ENCODE measurements at regions not wholly inside any gene's neighbourhood (a gene's known extent, or its start where the extent isn't known, plus 50 kb on each side); places are given as distances from the start of the nearest gene placed in this dataset.
A peak's percentile ranks its signal among the peaks of the same experiment; 100 is the strongest.
"Not testable (repeated sequence)": the region's sequence is repeated elsewhere in the genome, so short reads cannot be mapped to it uniquely, and the experiment has no call there.

DNA sequence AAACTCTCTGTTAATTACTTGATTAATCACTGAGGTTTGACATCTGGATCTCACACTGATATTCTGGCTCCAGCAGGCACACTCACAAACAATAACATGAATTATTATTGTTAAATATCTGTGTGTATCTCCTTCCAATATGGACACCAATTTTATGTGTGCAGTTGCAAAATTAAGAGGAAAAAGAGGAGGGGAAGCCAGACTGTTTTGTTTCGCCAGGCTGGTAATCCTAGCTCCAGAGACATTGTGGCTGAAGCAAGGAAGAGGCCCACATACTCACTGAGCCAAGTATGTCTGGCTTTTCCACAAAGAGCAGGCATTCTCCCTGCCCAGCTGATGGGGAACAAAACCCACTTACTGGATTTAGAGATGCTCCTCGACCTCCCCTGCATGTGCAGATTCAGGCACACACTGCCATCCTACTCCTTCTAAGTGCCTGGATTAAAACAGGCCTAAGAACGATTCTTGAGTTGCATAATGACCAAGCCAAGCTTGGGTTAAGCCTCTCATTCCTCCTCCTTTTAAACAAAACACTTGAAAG, 181.9 kb downstream of the ESM1 start:
- H3K27ac ChIP-seq (ENCODE audit: low read depth, low read length): no peak overlapping the region

DNA sequence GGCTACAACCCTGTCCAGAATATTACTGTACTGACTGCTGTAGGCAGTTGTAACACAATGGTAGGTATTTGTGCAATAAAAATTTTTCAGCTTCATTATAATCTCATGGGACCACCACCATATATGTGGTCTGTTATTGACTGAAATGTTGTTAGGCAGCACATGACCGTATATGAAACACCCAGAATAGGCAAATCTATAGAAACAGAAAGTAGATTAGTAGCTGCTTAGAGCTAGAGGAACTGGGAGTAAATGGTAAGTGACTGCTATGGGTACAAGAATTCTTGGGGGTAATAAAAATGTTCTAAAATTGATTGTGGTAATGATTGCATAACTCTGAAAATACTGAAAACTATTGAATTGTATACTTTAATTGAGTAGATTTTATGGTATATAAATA, 185.7 kb downstream of the ESM1 start:
- H3K36me3 ChIP-seq (ENCODE audit: control insufficient read depth in 3 of 3, insufficient read depth in 3 of 3, low read length in 3 of 3): no peaks in the 10 kb centered on the region
- H3K4me3 ChIP-seq (ENCODE audit: low read length in 3 of 3): no peak overlapping the region
- H3K9ac ChIP-seq (ENCODE audit: low read depth in 1 of 3, low read length in 3 of 3): no peak overlapping the region
- no peaks in the 10 kb centered on the region for H3K27me3 ChIP-seq (ENCODE audit: control insufficient read depth in 3 of 3, insufficient read depth in 3 of 3, low read length in 3 of 3)
- no peak overlapping the region for H3K27ac ChIP-seq (ENCODE audit: low read depth, low read length)
- H3K9me3 ChIP-seq (ENCODE audit: control insufficient read depth in 3 of 3, low read length in 3 of 3): no peaks in the 10 kb centered on the region
- H3K4me1 ChIP-seq (ENCODE audit: control insufficient read depth in 3 of 3, insufficient read depth in 3 of 3, low read length in 3 of 3): no peaks in the 10 kb centered on the region

More for the DNA sequence above, 181.9 kb downstream of the ESM1 start:
- H3K36me3 ChIP-seq (ENCODE audit: control insufficient read depth in 3 of 3, insufficient read depth in 3 of 3, low read length in 3 of 3): no peaks in the 10 kb centered on the region
- H3K4me1 ChIP-seq (ENCODE audit: control insufficient read depth in 3 of 3, insufficient read depth in 3 of 3, low read length in 3 of 3): no peaks in the 10 kb centered on the region
- no peaks in the 10 kb centered on the region for H3K27me3 ChIP-seq (ENCODE audit: control insufficient read depth in 3 of 3, insufficient read depth in 3 of 3, low read length in 3 of 3)
- no peak overlapping the region for H3K4me3 ChIP-seq (ENCODE audit: low read length in 3 of 3)
- H3K9ac ChIP-seq (ENCODE audit: low read depth in 1 of 3, low read length in 3 of 3): no peak overlapping the region
- H3K9me3 ChIP-seq (ENCODE audit: control insufficient read depth in 3 of 3, low read length in 3 of 3): no peaks in the 10 kb centered on the region

DNA sequence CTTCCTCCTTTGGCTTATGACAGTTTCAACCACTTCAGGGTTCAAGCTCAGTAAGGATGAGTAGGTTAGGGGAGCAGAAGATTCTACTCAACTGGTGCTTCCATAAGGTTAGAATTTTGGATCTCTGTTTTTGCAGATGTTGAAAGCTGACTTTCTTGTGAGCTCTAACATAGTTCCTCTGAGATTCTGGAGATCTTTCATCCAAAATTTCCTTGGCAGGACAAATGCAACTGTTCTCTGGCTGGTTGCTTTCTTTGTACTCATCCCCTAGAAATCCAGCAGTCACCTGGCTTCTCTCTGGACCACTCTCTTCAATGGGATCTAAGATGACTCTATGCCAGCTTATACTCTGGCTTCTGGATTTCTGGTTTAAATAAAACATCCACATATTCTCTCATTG, 189.6 kb downstream of the ESM1 start:
- Histone ChIP-seq H3K9ac (ENCODE audit: low read depth in 1 of 3, low read length in 3 of 3) (no peak overlapping the region), H3K27me3 (ENCODE audit: control insufficient read depth in 3 of 3, insufficient read depth in 3 of 3, low read length in 3 of 3) (no peaks in the 10 kb centered on the region), H3K36me3 (ENCODE audit: control insufficient read depth in 3 of 3, insufficient read depth in 3 of 3, low read length in 3 of 3) (no peaks in the 10 kb centered on the region), H3K4me3 (ENCODE audit: low read length in 3 of 3) (no peak overlapping the region), H3K27ac (ENCODE audit: low read depth, low read length) (no peak overlapping the region), H3K9me3 (ENCODE audit: control insufficient read depth in 3 of 3, low read length in 3 of 3) (no peaks in the 10 kb centered on the region), H3K4me1 (ENCODE audit: control insufficient read depth in 3 of 3, insufficient read depth in 3 of 3, low read length in 3 of 3) (no peaks in the 10 kb centered on the region)

DNA sequence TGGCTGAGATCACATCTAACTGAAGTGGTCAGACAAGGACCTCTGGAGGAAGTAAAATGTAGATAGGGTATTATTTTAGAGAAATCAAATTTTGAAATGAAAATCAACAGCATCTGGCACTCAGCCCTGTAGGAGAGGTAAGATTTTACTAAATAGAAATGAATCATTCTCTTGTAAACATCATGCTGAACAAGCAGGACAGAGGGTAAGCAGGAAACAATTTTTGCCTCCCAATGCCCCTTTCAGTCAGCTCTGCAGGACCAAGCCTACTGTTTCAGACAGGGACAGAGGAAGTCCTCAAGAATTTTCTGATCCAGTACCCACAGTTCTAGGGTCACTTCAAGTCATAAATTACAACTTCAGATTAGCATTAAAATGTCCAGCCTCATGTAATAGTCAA, 190.1 kb downstream of the ESM1 start:
- Histone ChIP-seq H3K27ac (ENCODE audit: low read depth, low read length) (no peak overlapping the region), H3K4me3 (ENCODE audit: low read length in 3 of 3) (no peak overlapping the region), H3K36me3 (ENCODE audit: control insufficient read depth in 3 of 3, insufficient read depth in 3 of 3, low read length in 3 of 3) (no peaks in the 10 kb centered on the region), H3K9ac (ENCODE audit: low read depth in 1 of 3, low read length in 3 of 3) (no peak overlapping the region), H3K9me3 (ENCODE audit: control insufficient read depth in 3 of 3, low read length in 3 of 3) (no peaks in the 10 kb centered on the region), H3K4me1 (ENCODE audit: control insufficient read depth in 3 of 3, insufficient read depth in 3 of 3, low read length in 3 of 3) (no peaks in the 10 kb centered on the region), H3K27me3 (ENCODE audit: control insufficient read depth in 3 of 3, insufficient read depth in 3 of 3, low read length in 3 of 3) (no peaks in the 10 kb centered on the region)

DNA sequence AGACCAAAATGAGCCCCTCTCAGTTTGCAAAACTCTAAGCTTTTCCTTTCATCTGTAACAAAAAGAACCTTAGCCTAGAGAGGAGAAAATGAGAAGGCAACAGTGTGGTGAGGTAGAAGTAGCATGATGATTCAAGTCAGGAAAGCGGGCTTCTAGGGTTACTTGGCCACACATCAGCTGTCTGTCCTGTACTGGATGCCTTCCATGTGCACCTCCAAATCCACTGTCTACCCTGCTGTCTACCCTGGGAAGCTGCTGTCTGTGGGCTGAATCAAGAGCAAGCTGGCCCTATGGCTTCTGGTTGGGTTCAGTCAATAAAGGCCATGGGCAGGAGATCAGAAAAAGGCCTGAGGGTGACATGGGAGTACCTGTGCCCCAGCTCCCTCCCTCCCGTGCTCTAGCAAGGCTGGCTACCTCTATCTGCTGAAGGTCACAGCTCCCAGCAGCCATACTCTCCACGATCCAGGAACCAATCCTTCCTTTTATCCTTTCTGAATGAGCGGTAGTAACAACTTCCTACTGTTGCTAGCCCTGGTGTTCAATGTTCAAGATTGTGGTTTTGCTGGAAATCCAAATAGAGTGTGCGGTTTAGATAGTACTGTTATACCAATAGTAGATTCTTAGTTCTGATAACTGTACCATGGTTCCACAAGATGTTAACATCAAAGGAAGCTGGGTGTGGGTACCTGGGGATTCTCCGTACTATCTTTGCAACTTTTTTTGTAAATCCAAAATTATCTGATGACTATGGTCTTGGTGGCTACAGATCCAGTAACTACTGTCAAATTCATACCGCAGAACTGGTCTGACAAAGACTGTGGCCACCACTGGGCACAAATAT, 191.0 kb downstream of the ESM1 start:
- Histone ChIP-seq H3K9ac (ENCODE audit: low read depth in 1 of 3, low read length in 3 of 3) (no peak overlapping the region), H3K4me1 (ENCODE audit: control insufficient read depth in 3 of 3, insufficient read depth in 3 of 3, low read length in 3 of 3) (no peaks in the 10 kb centered on the region), H3K27me3 (ENCODE audit: control insufficient read depth in 3 of 3, insufficient read depth in 3 of 3, low read length in 3 of 3) (no peaks in the 10 kb centered on the region), H3K36me3 (ENCODE audit: control insufficient read depth in 3 of 3, insufficient read depth in 3 of 3, low read length in 3 of 3) (no peaks in the 10 kb centered on the region), H3K27ac (ENCODE audit: low read depth, low read length) (no peak overlapping the region), H3K4me3 (ENCODE audit: low read length in 3 of 3) (no peak overlapping the region), H3K9me3 (ENCODE audit: control insufficient read depth in 3 of 3, low read length in 3 of 3) (no peaks in the 10 kb centered on the region)

DNA sequence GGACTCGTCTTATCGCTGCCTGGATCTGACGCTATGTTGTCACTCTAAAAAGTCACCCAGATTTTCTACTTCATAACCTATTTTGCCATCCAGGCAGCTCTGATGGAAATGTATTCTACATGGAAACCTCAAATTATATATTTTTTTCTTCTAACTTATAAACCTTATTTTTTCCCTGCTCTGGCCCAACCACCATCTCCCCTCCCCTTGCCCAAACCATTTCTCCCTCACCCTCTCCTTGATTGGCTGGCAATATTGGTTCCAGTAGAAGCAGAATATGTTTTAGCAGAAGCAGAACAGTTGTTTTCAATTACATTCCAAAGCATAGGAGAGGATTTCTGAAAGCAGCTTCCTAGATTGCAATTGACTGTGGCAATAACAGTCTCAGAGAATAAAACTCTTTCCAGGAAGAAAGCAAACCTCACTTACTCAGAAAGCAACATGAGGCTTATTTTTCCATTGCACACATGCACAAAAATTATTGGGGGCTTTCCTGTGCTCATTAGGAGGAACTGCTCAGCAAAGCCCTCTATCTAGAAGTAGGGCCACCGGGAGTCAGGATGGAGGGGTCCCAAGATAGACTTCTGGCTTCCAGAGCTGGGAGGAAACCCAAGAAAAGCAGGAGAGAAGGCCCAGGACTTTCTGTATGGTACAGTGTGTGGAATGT, 191.8 kb downstream of the ESM1 start:
- H3K9ac ChIP-seq (ENCODE audit: low read depth in 1 of 3, low read length in 3 of 3): no peak overlapping the region
- no peaks in the 10 kb centered on the region for H3K36me3 ChIP-seq (ENCODE audit: control insufficient read depth in 3 of 3, insufficient read depth in 3 of 3, low read length in 3 of 3)
- no peak overlapping the region for H3K4me3 ChIP-seq (ENCODE audit: low read length in 3 of 3)
- H3K27me3 ChIP-seq (ENCODE audit: control insufficient read depth in 3 of 3, insufficient read depth in 3 of 3, low read length in 3 of 3): no peaks in the 10 kb centered on the region
- H3K4me1 ChIP-seq (ENCODE audit: control insufficient read depth in 3 of 3, insufficient read depth in 3 of 3, low read length in 3 of 3): no peaks in the 10 kb centered on the region
- H3K27ac ChIP-seq (ENCODE audit: low read depth, low read length): no peak overlapping the region
- H3K9me3 ChIP-seq (ENCODE audit: control insufficient read depth in 3 of 3, low read length in 3 of 3): no peaks in the 10 kb centered on the region

DNA sequence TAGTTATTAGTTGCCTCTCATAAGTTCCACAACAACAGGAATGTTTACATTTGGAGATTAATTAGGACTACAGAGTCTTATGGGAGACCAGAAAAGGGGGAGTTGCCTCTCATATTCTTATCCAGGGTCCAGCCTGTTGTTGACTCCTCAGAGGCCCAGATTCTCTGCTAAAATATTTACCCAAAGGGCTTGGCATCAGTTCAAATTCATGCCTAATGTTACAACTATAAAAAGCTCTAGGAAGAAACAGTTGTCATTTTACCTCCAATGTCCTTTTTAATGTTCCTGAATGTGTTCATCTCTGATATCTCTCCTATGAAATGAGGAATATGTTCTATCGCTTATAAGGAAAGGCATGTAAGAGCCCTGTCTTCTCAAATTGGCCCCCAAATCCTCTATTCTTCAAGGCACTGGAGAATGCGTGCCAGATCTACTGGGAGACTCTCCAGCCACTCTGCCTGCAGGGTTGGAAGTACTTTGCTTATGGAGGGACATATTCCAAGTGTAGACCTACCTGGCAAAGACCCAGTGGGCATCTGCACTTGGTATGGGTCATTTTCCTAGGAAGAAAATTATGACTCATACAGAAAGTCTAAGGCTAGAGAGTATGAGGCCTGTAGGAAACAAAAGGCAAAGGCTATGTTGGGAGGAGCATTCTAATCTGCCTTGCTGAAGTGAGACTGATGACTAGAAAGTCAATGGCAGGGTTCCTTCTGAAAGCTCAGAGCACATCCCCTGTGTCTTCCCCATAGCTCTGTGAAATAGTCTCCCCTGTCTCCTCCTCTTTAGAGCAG, 192.6 kb downstream of the ESM1 start:
- H3K9ac ChIP-seq (ENCODE audit: low read depth in 1 of 3, low read length in 3 of 3): no peak overlapping the region
- no peaks in the 10 kb centered on the region for H3K27me3 ChIP-seq (ENCODE audit: control insufficient read depth in 3 of 3, insufficient read depth in 3 of 3, low read length in 3 of 3)
- no peak overlapping the region for H3K27ac ChIP-seq (ENCODE audit: low read depth, low read length)
- no peak overlapping the region for H3K4me3 ChIP-seq (ENCODE audit: low read length in 3 of 3)
- H3K4me1 ChIP-seq (ENCODE audit: control insufficient read depth in 3 of 3, insufficient read depth in 3 of 3, low read length in 3 of 3): no peaks in the 10 kb centered on the region
- no peaks in the 10 kb centered on the region for H3K36me3 ChIP-seq (ENCODE audit: control insufficient read depth in 3 of 3, insufficient read depth in 3 of 3, low read length in 3 of 3)
- no peaks in the 10 kb centered on the region for H3K9me3 ChIP-seq (ENCODE audit: control insufficient read depth in 3 of 3, low read length in 3 of 3)

DNA sequence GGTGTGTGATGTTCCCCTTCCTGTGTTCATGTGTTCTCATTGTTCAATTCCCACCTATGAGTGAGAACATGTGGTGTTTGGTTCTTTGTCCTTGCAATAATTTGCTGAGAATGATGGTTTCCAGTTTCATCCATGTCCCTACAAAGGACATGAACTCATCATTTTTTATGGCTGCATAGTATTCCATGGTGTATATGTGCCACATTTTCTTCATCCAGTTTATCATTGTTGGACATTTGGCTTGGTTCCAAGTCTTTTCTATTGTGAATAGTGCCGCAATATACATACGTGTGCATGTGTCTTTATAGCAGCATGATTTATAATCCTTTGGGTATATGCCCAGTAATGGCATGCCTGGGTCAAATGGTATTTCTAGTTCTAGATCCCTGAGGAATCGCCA, 197.5 kb downstream of the ESM1 start:
- H3K9me3 ChIP-seq (ENCODE audit: control insufficient read depth in 3 of 3, low read length in 3 of 3); H3K9ac ChIP-seq (ENCODE audit: low read depth in 1 of 3, low read length in 3 of 3); H3K27me3 ChIP-seq (ENCODE audit: control insufficient read depth in 3 of 3, insufficient read depth in 3 of 3, low read length in 3 of 3); H3K4me3 ChIP-seq (ENCODE audit: low read length in 3 of 3); H3K27ac ChIP-seq (ENCODE audit: low read depth, low read length); H3K36me3 ChIP-seq (ENCODE audit: control insufficient read depth in 3 of 3, insufficient read depth in 3 of 3, low read length in 3 of 3): not testable (repeated sequence)
- peaks cover 7 to 10% (median 7%) of the 10 kb centered on the region in 3 donors for H3K4me1 ChIP-seq (ENCODE audit: control insufficient read depth in 3 of 3, insufficient read depth in 3 of 3, low read length in 3 of 3)

DNA sequence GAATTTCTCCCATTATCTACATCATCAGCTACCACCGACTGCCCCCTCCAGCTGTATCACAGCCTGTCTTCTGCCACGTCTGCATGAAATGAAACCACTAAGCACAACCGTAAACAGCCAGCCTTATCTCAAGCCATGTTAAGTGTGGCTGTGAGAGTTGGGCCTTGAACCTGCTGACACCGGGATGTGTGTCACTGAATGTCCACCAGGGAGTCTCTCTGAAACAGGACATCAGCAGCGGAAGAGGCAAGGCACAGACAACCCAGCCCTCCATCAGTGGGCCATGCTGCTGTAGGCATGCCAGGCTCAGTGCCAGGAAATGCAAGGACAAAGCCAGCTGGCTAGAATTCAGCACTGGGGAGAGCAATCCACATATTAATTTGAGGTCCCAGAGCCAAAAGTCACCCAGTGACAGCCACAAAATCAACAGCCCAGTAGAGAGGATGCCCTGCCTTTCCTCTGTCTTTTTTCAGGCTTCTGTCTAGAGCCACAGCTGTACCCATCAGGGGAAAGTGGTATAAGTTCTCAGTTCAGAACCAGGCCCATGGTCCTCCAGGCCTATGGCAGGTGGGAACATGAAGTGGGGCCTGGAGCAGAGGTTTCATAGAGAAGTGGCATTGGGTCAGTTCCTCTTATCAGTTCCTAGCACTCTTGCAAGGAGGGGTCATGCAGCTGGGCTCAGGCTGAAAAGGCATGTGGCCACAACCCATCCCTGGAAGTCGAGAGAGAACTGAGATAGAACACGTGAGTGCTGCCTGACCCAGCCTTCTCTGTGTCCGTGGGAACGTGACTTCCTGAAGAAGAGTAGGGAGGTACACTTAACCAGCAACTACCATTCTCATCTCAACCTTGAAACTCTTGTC, 199.4 kb downstream of the ESM1 start:
- Histone ChIP-seq H3K27ac (ENCODE audit: low read depth, low read length) (no peak overlapping the region), H3K36me3 (ENCODE audit: control insufficient read depth in 3 of 3, insufficient read depth in 3 of 3, low read length in 3 of 3) (no peaks in the 10 kb centered on the region)

More for the DNA sequence above, 199.4 kb downstream of the ESM1 start:
- Histone ChIP-seq H3K9me3 (ENCODE audit: control insufficient read depth in 3 of 3, low read length in 3 of 3) (peaks cover 0 to 3% (median 0%) of the 10 kb centered on the region in 3 donors), H3K27me3 (ENCODE audit: control insufficient read depth in 3 of 3, insufficient read depth in 3 of 3, low read length in 3 of 3) (no peaks in the 10 kb centered on the region), H3K9ac (ENCODE audit: low read depth in 1 of 3, low read length in 3 of 3) (no peak overlapping the region), H3K4me3 (ENCODE audit: low read length in 3 of 3) (peak overlapping the region in 2 of 3 donors; percentile 6 to 7), H3K4me1 (ENCODE audit: control insufficient read depth in 3 of 3, insufficient read depth in 3 of 3, low read length in 3 of 3) (peaks cover 7 to 10% (median 7%) of the 10 kb centered on the region in 3 donors)

Data from skeletal muscle tissue (tissue), 3 donors.